Erythroblast (primary cell): ENCODE measurements at regions not wholly inside any gene's neighbourhood (a gene's known extent, or its start where the extent isn't known, plus 50 kb on each side); places are given as distances from the start of the nearest gene placed in this dataset.

Experiments used
- GATA1 ChIP-seq: IDR thresholded peaks from 2 replicates; pipeline ENCODE4 v1.6.1; 2011; ENCODE audit warnings: low read depth, mild to moderate bottlenecking, control low read depth, low read length, moderate library complexity
- POLR2A ChIP-seq: IDR thresholded peaks from 2 replicates; pipeline ENCODE4 v1.6.1; 2011; ENCODE audit warnings: mild to moderate bottlenecking, low read length

- TF ChIP-seq POLR2A (no peak), GATA1 (no peak)
Observed at GRCh38 chr20:29325304-29325640, 1932.2 kb upstream of the DEFB115 start.
